GM12874 (cell line): ENCODE measurements at regions not wholly inside any gene's neighbourhood (a gene's known extent, or its start where the extent isn't known, plus 50 kb on each side); places are given as distances from the start of the nearest gene placed in this dataset.

Source experiments
- CTCF ChIP-seq: IDR thresholded peaks from 2 replicates; pipeline ENCODE4 v1.5.1; 2011; ENCODE audit warnings: low read depth, mild to moderate bottlenecking, control low read depth, low read length, moderate library complexity; ENCODE audit not compliant: insufficient read depth

DNA sequence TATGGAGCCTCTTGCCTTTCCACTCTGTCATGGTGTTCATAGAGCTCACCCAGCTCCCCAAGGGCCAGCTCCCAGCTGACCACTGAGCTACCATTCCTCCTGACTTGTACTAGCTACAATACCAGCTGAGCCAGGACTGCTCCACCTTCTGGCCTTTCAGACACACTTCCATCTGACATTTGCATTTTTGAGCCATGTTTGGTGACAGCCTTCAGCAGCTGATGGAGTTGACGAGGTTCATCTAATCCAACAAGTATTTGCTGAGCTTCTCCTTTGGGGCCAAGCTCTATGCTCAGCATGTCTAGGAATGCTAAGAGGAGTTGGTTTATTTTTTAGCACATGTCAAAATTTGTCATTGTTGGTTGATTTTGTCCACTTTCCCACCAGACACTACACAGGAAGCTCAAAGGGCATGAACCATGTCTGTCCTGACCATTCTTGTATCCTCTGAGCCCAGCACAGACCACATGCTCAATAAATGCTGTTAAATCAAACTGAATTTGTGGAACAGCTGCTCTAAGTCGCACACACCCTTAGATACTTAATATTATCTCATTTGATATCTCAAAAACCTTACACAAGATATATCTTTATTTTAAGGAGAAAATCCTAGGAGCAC lies 142.6 kb upstream of the PPARGC1A start:
- peak; percentile 42; the same call in 1 of the 2 replicates for TF ChIP-seq CTCF

DNA sequence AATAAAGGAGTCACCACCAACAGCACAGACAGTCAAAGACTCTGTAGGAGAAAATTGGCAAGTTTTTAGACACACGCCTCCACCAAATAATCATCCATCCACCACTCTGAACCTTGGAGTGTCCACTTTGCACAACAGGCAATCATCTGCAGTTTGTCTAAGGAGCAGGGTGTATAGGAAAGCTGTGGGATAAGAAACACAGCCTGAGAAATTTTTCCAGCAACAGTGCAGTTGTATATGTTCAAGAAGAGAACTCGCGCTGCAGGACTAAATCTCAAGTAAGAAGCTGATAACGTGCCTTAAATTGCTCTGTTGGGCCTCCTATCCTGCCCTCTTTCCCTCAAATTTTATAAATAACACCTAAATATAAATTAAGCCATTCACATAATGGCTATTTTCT lies 136.7 kb upstream of the PPARGC1A start:
- no peak for TF ChIP-seq CTCF

DNA sequence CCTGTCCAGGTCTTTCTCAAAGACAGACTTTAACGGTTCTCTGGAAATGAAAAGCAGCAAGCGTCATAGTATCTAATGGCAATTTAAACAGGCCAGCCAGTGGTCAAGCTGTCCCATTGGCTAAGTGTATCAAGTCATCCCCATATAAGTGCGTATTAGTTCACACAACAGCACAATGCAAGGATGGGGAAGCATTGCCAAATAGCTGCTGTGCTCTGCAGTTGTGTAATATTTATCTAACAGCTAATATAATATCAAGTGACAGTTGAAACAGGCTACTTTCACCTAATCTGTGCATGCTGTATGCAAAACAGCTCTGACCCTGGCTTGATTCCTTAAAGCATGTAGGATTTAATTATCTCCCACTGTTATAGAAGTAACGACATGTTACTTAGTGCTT lies 134.8 kb upstream of the PPARGC1A start:
- no peak for TF ChIP-seq CTCF

- no peak for TF ChIP-seq CTCF
Measured at GRCh38 chr4:24024157-24024556, 134.3 kb upstream of the PPARGC1A start.

- TF ChIP-seq CTCF, result no peak
Measured at GRCh38 chr4:24015782-24016181, 125.9 kb upstream of the PPARGC1A start.

DNA sequence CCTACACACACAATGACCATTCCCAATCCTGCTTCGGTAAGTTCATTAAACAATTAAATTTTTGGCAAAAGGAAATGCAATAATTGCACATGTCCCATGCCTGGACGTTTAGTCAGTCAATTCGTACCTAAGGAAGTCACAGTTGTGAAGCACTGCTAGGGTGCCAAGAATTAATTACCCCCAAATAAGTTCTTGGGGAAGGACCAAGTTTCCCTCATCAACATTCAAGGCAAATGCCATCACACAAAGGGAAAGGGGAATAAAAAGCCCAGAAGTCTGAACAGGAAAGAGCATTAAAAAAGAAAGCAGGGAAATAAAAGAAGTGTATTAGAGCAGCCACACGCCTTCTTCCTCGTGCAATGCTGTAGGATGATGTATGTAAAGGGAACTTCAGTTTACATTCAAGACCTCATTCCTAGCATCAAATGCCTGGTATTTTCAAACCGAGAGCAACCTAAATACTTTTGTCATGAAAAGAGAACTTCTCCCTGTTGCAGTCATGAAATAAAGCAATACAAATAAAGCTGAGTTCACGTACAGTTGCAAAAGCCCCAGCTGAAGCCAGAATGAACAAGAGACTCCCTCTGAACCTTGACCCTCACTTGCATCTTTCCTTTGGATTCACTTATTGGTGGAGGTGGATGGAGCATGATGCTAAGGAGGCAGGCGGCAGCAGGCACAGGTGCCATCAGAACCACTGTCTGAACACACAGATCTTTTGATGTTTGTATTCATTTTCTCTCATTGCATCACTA lies 124.0 kb upstream of the PPARGC1A start:
- no peak for TF ChIP-seq CTCF

DNA sequence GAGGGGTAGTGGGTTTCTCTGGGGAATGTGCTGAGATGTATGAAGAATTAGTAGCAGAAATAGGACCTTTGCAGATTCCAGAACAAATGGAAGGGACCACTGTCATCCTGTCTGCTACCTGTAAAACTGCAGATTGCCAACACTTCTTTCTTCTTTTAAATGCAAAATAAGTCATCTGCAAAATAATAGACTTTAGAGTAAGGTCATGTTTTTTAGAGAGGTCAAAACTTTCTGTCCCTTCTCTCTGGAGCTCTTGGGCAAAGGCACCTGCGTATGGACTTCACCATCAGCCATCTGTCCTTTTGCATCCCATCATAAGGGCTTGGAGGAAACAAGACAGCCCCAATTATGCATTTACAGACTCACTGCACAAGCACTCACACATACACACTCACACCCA lies 121.1 kb upstream of the PPARGC1A start:
- TF ChIP-seq CTCF, result no peak
